ENCODE measurements at regions not wholly inside any gene's neighbourhood (a gene's known extent, or its start where the extent isn't known, plus 50 kb on each side); places are given as distances from the start of the nearest gene placed in this dataset.

- Histone ChIP-seq H3K4me3 (no peak overlapping the region), H3K4me1 (replicated peaks in 1 of 2) (no peaks in the 10 kb centered on the region), H3K27me3 (no peaks in the 10 kb centered on the region), H3K9me3 (replicated peaks in 1 of 3) (no peaks in the 10 kb centered on the region), H3K36me3 (replicated peaks in 1 of 2) (no peaks in the 10 kb centered on the region), H3K27ac (no peak overlapping the region)
- intact Hi-C loops (cut with DNase I), result no loop called here
- 78 to 90% (median 85%) methylated on average over 3 of the region's 3 CpGs for WGBS, 4 donors
- TF ChIP-seq CTCF (IDR thresholded peaks at IDR 0.05) (no peak), POLR2A (IDR thresholded peaks at IDR 0.05) (no peak)
- DNase-seq, result no peak
Observed at GRCh38 chr5:125974679-125975078, 448.5 kb upstream of the GRAMD2B start.

GRCh38 chr5:125976421-125977000 is 446.7 kb upstream of the GRAMD2B start:
- H3K9me3 ChIP-seq (replicated peaks in 1 of 3), result no peaks in the 10 kb centered on the region
- H3K4me3 ChIP-seq, result no peak overlapping the region
- H3K4me1 ChIP-seq (replicated peaks in 1 of 2), result no peaks in the 10 kb centered on the region
- intact Hi-C loops (cut with DNase I), result no loop called here
- 71 to 84% (median 81%) methylated on average over 2 of the region's 2 CpGs for WGBS, 4 donors
- H3K27me3 ChIP-seq, result no peaks in the 10 kb centered on the region
- H3K36me3 ChIP-seq (replicated peaks in 1 of 2), result no peaks in the 10 kb centered on the region
- DNase-seq, result no peak
- TF ChIP-seq POLR2A (IDR thresholded peaks at IDR 0.05) (no peak), CTCF (IDR thresholded peaks at IDR 0.05) (no peak)
- no peak overlapping the region for H3K27ac ChIP-seq

- TF ChIP-seq POLR2A (IDR thresholded peaks at IDR 0.05) (no peak), CTCF (IDR thresholded peaks at IDR 0.05) (no peak)
- H3K27me3 ChIP-seq, result no peaks in the 10 kb centered on the region
- H3K4me1 ChIP-seq (replicated peaks in 1 of 2), result no peaks in the 10 kb centered on the region
- no peak overlapping the region for H3K27ac ChIP-seq
- no peaks in the 10 kb centered on the region for H3K36me3 ChIP-seq (replicated peaks in 1 of 2)
- DNase-seq, result no peak
- H3K4me3 ChIP-seq, result no peak overlapping the region
- intact Hi-C loops (cut with DNase I), result no loop called here
- 74 to 79% (median 78%) methylated on average over 3 of the region's 3 CpGs for WGBS, 4 donors
- H3K9me3 ChIP-seq (replicated peaks in 1 of 3), result no peaks in the 10 kb centered on the region
Observed at GRCh38 chr5:125978015-125978414, 445.2 kb upstream of the GRAMD2B start.

GRCh38 chr5:125979636-125980035 is 443.6 kb upstream of the GRAMD2B start:
- DNase-seq, result no peak
- WGBS, 4 donors, result 72 to 80% (median 78%) methylated on average over 4 of the region's 4 CpGs
- Histone ChIP-seq H3K27me3 (no peaks in the 10 kb centered on the region), H3K4me1 (replicated peaks in 1 of 2) (no peaks in the 10 kb centered on the region), H3K9me3 (replicated peaks in 1 of 3) (no peaks in the 10 kb centered on the region), H3K4me3 (no peak overlapping the region), H3K36me3 (replicated peaks in 1 of 2) (no peaks in the 10 kb centered on the region), H3K27ac (no peak overlapping the region)
- intact Hi-C loops (cut with DNase I), result no loop called here
- TF ChIP-seq POLR2A (IDR thresholded peaks at IDR 0.05) (no peak), CTCF (IDR thresholded peaks at IDR 0.05) (no peak)
